Peyer's patch (tissue), 4 donors: ENCODE measurements at regions not wholly inside any gene's neighbourhood (a gene's known extent, or its start where the extent isn't known, plus 50 kb on each side); places are given as distances from the start of the nearest gene placed in this dataset.

Source experiments
- DNase-seq, 3 donors: peaks; one replicate each; pipeline ENCODE4 v3.0.0-alpha.2; 2017 to 2019
- H3K27ac ChIP-seq, 4 donors: fragments of 200-600 bp; sonication (generic); one replicate each; pipeline ENCODE4 v1.5.1; 2016 to 2019
- H3K27me3 ChIP-seq, 2 donors: fragments of 200-600 bp; sonication (generic); one replicate each; pipeline ENCODE4 v1.5.1; 2019
- H3K36me3 ChIP-seq, 3 donors: fragments of 200-600 bp; sonication (generic); one replicate each; pipeline ENCODE4 v1.5.1; 2016 to 2019
- H3K4me1 ChIP-seq, 4 donors: fragments of 200-600 bp; sonication (generic); one replicate each; pipeline ENCODE4 v1.5.1; 2016 to 2019
- H3K4me3 ChIP-seq, 4 donors: fragments of 200-600 bp; sonication (generic); 1 replicate in 3 of 4; 2 replicates in 1 of 4; pipeline ENCODE4 v1.5.1; 2016 to 2019; ENCODE audit warnings: mild to moderate bottlenecking in 1 of 4
- H3K9me3 ChIP-seq, 4 donors: fragments of 200-600 bp; sonication (generic); one replicate each; pipeline ENCODE4 v1.5.1; 2016 to 2019; ENCODE audit warnings: mild to moderate bottlenecking in 1 of 4
- CTCF ChIP-seq, 6 experiments: fragments of 450-650 bp in 4 of 6; fragments of 200-600 bp in 2 of 6; sonication (generic) in 1 of 6; IDR thresholded peaks; one replicate each; pipeline ENCODE4 v1.5.1; 2017 to 2019; ENCODE audit warnings: antibody characterized with exemption in 6 of 6, mild to moderate bottlenecking in 3 of 6, moderate library complexity in 1 of 6
- POLR2A ChIP-seq, 2 donors: fragments of 450-650 bp; IDR thresholded peaks; one replicate each; pipeline ENCODE4 v1.5.1; 2017; ENCODE audit warnings: antibody characterized with exemption in 2 of 2, mild to moderate bottlenecking in 2 of 2, moderate library complexity in 2 of 2

GRCh38 chr13:88744289-88744688 lies 1073.1 kb downstream of the SLITRK5 start:
- H3K4me3 ChIP-seq: no peak overlapping the region
- no peaks in the 10 kb centered on the region for H3K36me3 ChIP-seq
- H3K27ac ChIP-seq: no peak overlapping the region
- H3K4me1 ChIP-seq: no peaks in the 10 kb centered on the region
- H3K27me3 ChIP-seq: no peaks in the 10 kb centered on the region
- no peaks in the 10 kb centered on the region for H3K9me3 ChIP-seq
- TF ChIP-seq POLR2A (IDR thresholded peaks at IDR 0.05) (no peak), CTCF (IDR thresholded peaks at IDR 0.05) (no peak)
- DNase-seq: no peak

- Histone ChIP-seq H3K36me3 (no peaks in the 10 kb centered on the region), H3K27me3 (no peaks in the 10 kb centered on the region), H3K4me1 (no peaks in the 10 kb centered on the region), H3K4me3 (no peak overlapping the region), H3K9me3 (no peaks in the 10 kb centered on the region), H3K27ac (no peak overlapping the region)
- TF ChIP-seq POLR2A (IDR thresholded peaks at IDR 0.05): no peak
- TF ChIP-seq CTCF (IDR thresholded peaks at IDR 0.05): no peak
- no peak for DNase-seq
Observed at GRCh38 chr13:88745011-88745410, 1073.8 kb downstream of the SLITRK5 start.

- Histone ChIP-seq H3K4me1 (no peaks in the 10 kb centered on the region), H3K27ac (no peak overlapping the region), H3K27me3 (no peaks in the 10 kb centered on the region), H3K36me3 (no peaks in the 10 kb centered on the region), H3K9me3 (no peaks in the 10 kb centered on the region), H3K4me3 (no peak overlapping the region)
- no peak for DNase-seq
- TF ChIP-seq POLR2A (IDR thresholded peaks at IDR 0.05) (no peak), CTCF (IDR thresholded peaks at IDR 0.05) (no peak)
Observed at GRCh38 chr13:88752041-88752440, 1080.9 kb downstream of the SLITRK5 start.

- Histone ChIP-seq H3K36me3 (no peaks in the 10 kb centered on the region), H3K4me3 (no peak overlapping the region), H3K27ac (no peak overlapping the region), H3K27me3 (no peaks in the 10 kb centered on the region), H3K4me1 (no peaks in the 10 kb centered on the region), H3K9me3 (no peaks in the 10 kb centered on the region)
- TF ChIP-seq POLR2A (IDR thresholded peaks at IDR 0.05): no peak
- no peak for TF ChIP-seq CTCF (IDR thresholded peaks at IDR 0.05)
- DNase-seq: no peak
Observed at GRCh38 chr13:88754141-88754540, 1083.0 kb downstream of the SLITRK5 start.

- H3K4me1 ChIP-seq: no peaks in the 10 kb centered on the region
- H3K4me3 ChIP-seq: no peak overlapping the region
- TF ChIP-seq POLR2A (IDR thresholded peaks at IDR 0.05) (no peak), CTCF (IDR thresholded peaks at IDR 0.05) (no peak)
- H3K9me3 ChIP-seq: no peaks in the 10 kb centered on the region
- H3K36me3 ChIP-seq: no peaks in the 10 kb centered on the region
- no peak overlapping the region for H3K27ac ChIP-seq
- no peak for DNase-seq
- no peaks in the 10 kb centered on the region for H3K27me3 ChIP-seq
Observed at GRCh38 chr13:88761145-88761544, 1090.0 kb downstream of the SLITRK5 start.

- Histone ChIP-seq H3K9me3 (no peaks in the 10 kb centered on the region), H3K27me3 (no peaks in the 10 kb centered on the region), H3K36me3 (no peaks in the 10 kb centered on the region), H3K4me3 (no peak overlapping the region), H3K27ac (no peak overlapping the region), H3K4me1 (no peaks in the 10 kb centered on the region)
- TF ChIP-seq CTCF (IDR thresholded peaks at IDR 0.05): no peak
- TF ChIP-seq POLR2A (IDR thresholded peaks at IDR 0.05): no peak
- DNase-seq: no peak
Observed at GRCh38 chr13:88764103-88764502, 1092.9 kb downstream of the SLITRK5 start.
